K562 (cell line): ENCODE measurements at regions not wholly inside any gene's neighbourhood (a gene's known extent, or its start where the extent isn't known, plus 50 kb on each side); places are given as distances from the start of the nearest gene placed in this dataset.

Source experiments
- ATAC-seq: fragments of 200-7000 bp; cut with Tn5 transposase; 3 replicates; pipeline ENCODE4 v1.9.1; 2020; ENCODE audit warnings: moderate library complexity
- BruUV-seq: library from RNA; stranded (reverse); fragments of 400-500 nt; replicated peaks from 2 replicates; lab custom pipeline; 2021; lab: Mats Ljungman, UMichigan
- CTCF ChIA-PET: fragments of 300-600 bp; formaldehyde crosslinking; extraction: SDS; loops from one replicate; lab custom pipeline; 2021; ENCODE audit warnings: low intra/inter-chr PET ratio; lab: Yijun Ruan, JAX
- POLR2A ChIA-PET: fragments of 300-600, 350-650 bp; sonication (Branson Sonifier 250); formaldehyde crosslinking; extraction: SDS; loops from one replicate; lab custom pipeline; 2021; ENCODE audit warnings: antibody characterized with exemption, inconsistent platforms; lab: Yijun Ruan, JAX
- DNase-seq, 4 experiments: peaks; one replicate each; pipeline versions ENCODE4 v3.0.0 to v3.0.0-alpha.2; 2011 to 2018; ENCODE audit warnings: low spot score in 3 of 4, mixed read lengths in 3 of 4; ENCODE audit errors: extremely low read depth in 1 of 4
- FAIRE-seq: peaks from 2 replicates; lab custom pipeline; 2011; peaks lifted over from hg19 to GRCh38; lab: Jason Lieb, UNC
- H2AFZ ChIP-seq: 2 replicates; pipeline ENCODE4 v1.6.0; 2011; ENCODE audit warnings: low read depth, low read length, control low read depth, inconsistent platforms
- H3K27ac ChIP-seq: fragments of 200-600 bp; 3 replicates; pipeline ENCODE4 v1.8.0; 2011; ENCODE audit warnings: low read depth, mild to moderate bottlenecking, control low read depth, inconsistent platforms, low read length, moderate library complexity, mixed read lengths; ENCODE audit errors: extremely low read depth
- H3K27me3 ChIP-seq, 2 experiments: fragments of 300-600 bp in 1 of 2; 2 replicates in 1 of 2; 3 replicates in 1 of 2; pipeline versions ENCODE4 v1.6.0 to v1.8.0; 2011; ENCODE audit warnings: inconsistent platforms in 2 of 2, low read length in 2 of 2, mild to moderate bottlenecking in 1 of 2, mixed read lengths in 1 of 2, moderate library complexity in 1 of 2; ENCODE audit not compliant: control insufficient read depth in 2 of 2, insufficient read depth in 2 of 2
- H3K36me3 ChIP-seq: fragments of 300-600 bp; 3 replicates; pipeline ENCODE4 v1.8.0; 2011; ENCODE audit warnings: mild to moderate bottlenecking, low read length, inconsistent platforms; ENCODE audit not compliant: control insufficient read depth, insufficient read depth
- H3K4me1 ChIP-seq, 2 experiments: fragments of 200-600 bp in 1 of 2; replicated peaks in 1 of 2; 2 replicates in 1 of 2; 3 replicates in 1 of 2; pipeline versions ENCODE4 v1.5.1 to v1.8.0; 2011; ENCODE audit warnings: inconsistent platforms in 2 of 2, low read length in 2 of 2, mild to moderate bottlenecking in 1 of 2, mixed read lengths in 1 of 2, moderate library complexity in 1 of 2; ENCODE audit not compliant: control insufficient read depth in 2 of 2, insufficient read depth in 2 of 2
- H3K4me2 ChIP-seq: 2 replicates; pipeline ENCODE4 v1.6.1; 2011; ENCODE audit warnings: low read length, control low read depth, inconsistent platforms, mixed read lengths; ENCODE audit not compliant: insufficient read depth
- H3K4me3 ChIP-seq: fragments of 200-600 bp; sonication (generic), shearing (Covaris generic); 2 replicates; pipeline ENCODE4 v1.5.1; 2016; ENCODE audit warnings: control low read depth, inconsistent platforms
- H3K79me2 ChIP-seq: fragments of 200-600 bp; 3 replicates; pipeline ENCODE4 v1.8.0; 2011; ENCODE audit warnings: low read length, inconsistent platforms; ENCODE audit not compliant: control insufficient read depth, insufficient read depth
- H3K9ac ChIP-seq, 2 experiments: 2 replicates each; pipeline versions ENCODE4 v1.6.0 to v1.6.1; 2011; ENCODE audit warnings: low read depth in 2 of 2, low read length in 2 of 2, control low read depth in 1 of 2, inconsistent platforms in 1 of 2, mild to moderate bottlenecking in 1 of 2, mixed read lengths in 1 of 2; ENCODE audit not compliant: insufficient read depth in 1 of 2
- H3K9me1 ChIP-seq: one replicate; pipeline ENCODE4 v1.6.0; 2011; ENCODE audit warnings: inconsistent platforms, mild to moderate bottlenecking, low read length, moderate library complexity; ENCODE audit not compliant: control insufficient read depth, insufficient read depth
- H3K9me3 ChIP-seq: replicated peaks from 2 replicates; pipeline ENCODE4 v1.5.1; 2011; ENCODE audit warnings: low read depth, low read length, inconsistent platforms; ENCODE audit not compliant: control insufficient read depth, insufficient read depth
- H4K20me1 ChIP-seq: replicated peaks from 2 replicates; pipeline ENCODE4 v1.6.1; 2011; ENCODE audit warnings: low read length, inconsistent platforms, mixed read lengths; ENCODE audit not compliant: control insufficient read depth, insufficient read depth
- BRCA1 ChIP-seq, 2 experiments: fragments of 450-650 bp in 1 of 2; sonication (generic) in 1 of 2; formaldehyde crosslinking in 1 of 2; IDR thresholded peaks; 2 replicates each; pipeline versions ENCODE4 v1.5.0 to v1.6.1; 2017 to 2020; ENCODE audit warnings: mild to moderate bottlenecking in 1 of 2, missing genetic modification reagents in 1 of 2
- CBX2 ChIP-seq: fragments of 200-600 bp; sonication (generic); IDR thresholded peaks from one replicate; pipeline ENCODE4 v1.6.1; 2012; ENCODE audit warnings: mild to moderate bottlenecking, low read length, inconsistent platforms; ENCODE audit not compliant: insufficient read depth, poor library complexity, severe bottlenecking
- TCFL5 ChIP-seq: fragments of 250-450 bp; sonication (Bioruptor Pico); conservative IDR thresholded peaks from 2 replicates; pipeline ENCODE4 v1.6.1; 2021; ENCODE audit warnings: mild to moderate bottlenecking, moderate library complexity, matching md5 sums
- THAP7 ChIP-seq: fragments of 250-450 bp; sonication (Bioruptor Pico); IDR thresholded peaks from 2 replicates; pipeline ENCODE4 v1.5.0; 2021
- TSHZ1 ChIP-seq: fragments of 250-450 bp; sonication (Bioruptor Pico); IDR thresholded peaks from 2 replicates; pipeline ENCODE4 v1.4.0; 2020; ENCODE audit warnings: mild to moderate bottlenecking, moderate library complexity
- VEZF1 ChIP-seq: fragments of 200-800 bp; sonication (Bioruptor generic); IDR thresholded peaks from 2 replicates; pipeline ENCODE4 v1.6.1; 2017; ENCODE audit warnings: missing genetic modification characterization, missing compliant biosample characterization
- ZBTB11 ChIP-seq, 3 experiments: fragments of 200-800 bp in 1 of 3; fragments of 250-450 bp in 1 of 3; fragments of 450-650 bp in 1 of 3; sonication (Bioruptor Pico) in 1 of 3; sonication (Bioruptor generic) in 1 of 3; formaldehyde crosslinking in 1 of 3; IDR thresholded peaks; 2 replicates each; pipeline versions ENCODE4 v1.6.1 to v1.8.0; 2016 to 2022; ENCODE audit warnings: mild to moderate bottlenecking in 2 of 3, missing genetic modification characterization in 2 of 3, missing compliant biosample characterization in 1 of 3, moderate library complexity in 1 of 3
- ZNF174 ChIP-seq: fragments of 250-450 bp; sonication (Bioruptor Pico); IDR thresholded peaks from 2 replicates; pipeline ENCODE4 v1.4.0; 2020; ENCODE audit warnings: mild to moderate bottlenecking
- ZNF23 ChIP-seq: fragments of 250-450 bp; sonication (Bioruptor Pico); IDR thresholded peaks from 2 replicates; pipeline ENCODE4 v1.4.0; 2020; ENCODE audit warnings: mild to moderate bottlenecking
- ZNF408 ChIP-seq: fragments of 250-450 bp; sonication (Bioruptor Pico); IDR thresholded peaks from 2 replicates; pipeline ENCODE4 v1.4.0; 2020; ENCODE audit warnings: low read depth, mild to moderate bottlenecking, moderate library complexity
- WGBS: fragments of 100-300 bp; shearing (Covaris generic); methylation state at CpG from one replicate; pipeline ENCODE4 v1.1.6; 2016; ENCODE audit warnings: low coverage, mixed read lengths; ENCODE audit not compliant: insufficient coverage; ENCODE audit errors: missing lambda C conversion rate; 5-methylcytosine and 5-hydroxymethylcytosine counted together
- in situ Hi-C: fragments of 300-500 bp; cut with MboI; formaldehyde crosslinking; loops from 4 replicates; pipeline ENCODE4 v1.15.0; 2018; ENCODE audit warnings: inconsistent platforms, mixed read lengths
- intact Hi-C: fragments of 100-400 bp; cut with micrococcal nuclease; formaldehyde crosslinking; loops from 2 replicates; pipeline ENCODE4 v1.14.2; 2022

- no peak for TF ChIP-seq BRCA1 (IDR thresholded peaks at IDR 0.05)
- TF ChIP-seq BRCA1 (CRISPR knock-in tag; IDR thresholded peaks at IDR 0.05) = no peak
Measured at GRCh38 chr15:38093931-38094330, 158.7 kb upstream of the SPRED1 start (continued).

- H3K4me2 ChIP-seq = no peak overlapping the region
- in situ Hi-C loops = no loop called here
- ATAC-seq = no peak
- H2AFZ ChIP-seq = no peak overlapping the region
- no peak for FAIRE-seq
- no peaks in the 10 kb centered on the region for H3K4me1 ChIP-seq
- no peaks in the 10 kb centered on the region for H3K36me3 ChIP-seq
- no peak overlapping the region for H3K4me3 ChIP-seq
- DNase-seq = no peak
- TF ChIP-seq ZNF174 (CRISPR knock-in tag) (no peak), ZNF23 (no peak), VEZF1 (CRISPR knock-in tag) (no peak), CBX2 (no peak), THAP7 (CRISPR knock-in tag) (no peak), ZNF408 (CRISPR knock-in tag) (no peak), TCFL5 (CRISPR knock-in tag) (no peak), ZBTB11 (CRISPR knock-in tag; IDR thresholded peaks at IDR 0.05) (no peak), TSHZ1 (CRISPR knock-in tag) (no peak)
- H3K9me3 ChIP-seq = no peaks in the 10 kb centered on the region
- intact Hi-C loops = no loop called here
- WGBS = 4% methylated on average over 1 of the region's 1 CpG
- no peaks in the 10 kb centered on the region for H4K20me1 ChIP-seq
- no peaks in the 10 kb centered on the region; a peak in 1 of 5 replicates for H3K27me3 ChIP-seq
- H3K9me1 ChIP-seq = no peaks in the 10 kb centered on the region
- no peak overlapping the region for H3K9ac ChIP-seq
- CTCF ChIA-PET = no interaction called here
- no TSS peak for BruUV-seq
- H3K27ac ChIP-seq = no peak overlapping the region
- POLR2A ChIA-PET = no interaction called here
- no peaks in the 10 kb centered on the region for H3K79me2 ChIP-seq
Measured at GRCh38 chr15:38102972-38103371, 149.7 kb upstream of the SPRED1 start.
